ENCODE measurements at regions not wholly inside any gene's neighbourhood (a gene's known extent, or its start where the extent isn't known, plus 50 kb on each side); places are given as distances from the start of the nearest gene placed in this dataset.

DNA sequence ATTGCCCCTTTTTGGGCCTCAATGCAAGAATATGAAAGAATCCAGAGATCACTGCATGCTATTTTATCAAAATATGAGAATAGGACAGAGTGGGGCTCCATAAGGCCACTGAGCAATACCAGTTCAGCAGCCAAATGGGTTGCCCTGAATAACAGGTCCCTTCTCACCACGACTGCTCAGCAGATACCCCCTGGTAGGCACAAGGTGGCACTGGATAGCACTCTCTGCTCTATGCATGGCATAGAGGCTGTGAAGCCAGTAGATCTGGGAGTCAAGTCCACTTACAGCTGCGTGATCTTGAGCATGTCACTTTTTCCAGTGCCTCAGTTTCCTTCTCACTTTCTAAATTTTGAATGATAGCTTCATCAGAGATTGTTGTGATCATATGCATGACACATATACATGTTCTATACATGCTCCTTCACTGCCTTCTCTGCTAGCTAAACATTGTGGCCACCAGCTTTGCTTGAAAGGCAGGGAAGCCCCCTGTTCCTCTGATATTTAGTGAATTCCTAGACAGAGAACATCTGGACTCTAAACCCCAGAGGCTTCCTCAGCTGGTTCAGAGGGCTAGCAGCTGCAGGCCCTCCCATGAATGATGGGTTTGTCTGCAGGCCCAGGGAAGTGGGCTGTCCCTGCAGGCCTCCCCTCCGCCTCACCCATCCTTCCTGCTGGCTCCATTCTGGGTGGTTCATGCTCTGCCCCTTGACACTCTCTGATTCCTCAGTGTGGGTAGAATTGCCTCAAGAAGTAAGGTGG, 84.9 kb upstream of the ASIC2 start:
- no peak for DNase-seq (ENCODE audit: low spot score in 2 of 2, unreplicated experiment in 2 of 2)
- no peaks in the 10 kb centered on the region for H3K36me3 Mint-ChIP-seq
- H3K4me3 Mint-ChIP-seq: no peak overlapping the region
- H3K27ac Mint-ChIP-seq: no peak overlapping the region
- no peaks in the 10 kb centered on the region for H3K9me3 Mint-ChIP-seq
- no peaks in the 10 kb centered on the region for H3K4me1 Mint-ChIP-seq
- no peaks in the 10 kb centered on the region for H3K27me3 Mint-ChIP-seq (ENCODE audit: low read depth)
- no peak for TF ChIP-seq CTCF (IDR thresholded peaks at IDR 0.05; ENCODE audit: unreplicated experiment)

DNA sequence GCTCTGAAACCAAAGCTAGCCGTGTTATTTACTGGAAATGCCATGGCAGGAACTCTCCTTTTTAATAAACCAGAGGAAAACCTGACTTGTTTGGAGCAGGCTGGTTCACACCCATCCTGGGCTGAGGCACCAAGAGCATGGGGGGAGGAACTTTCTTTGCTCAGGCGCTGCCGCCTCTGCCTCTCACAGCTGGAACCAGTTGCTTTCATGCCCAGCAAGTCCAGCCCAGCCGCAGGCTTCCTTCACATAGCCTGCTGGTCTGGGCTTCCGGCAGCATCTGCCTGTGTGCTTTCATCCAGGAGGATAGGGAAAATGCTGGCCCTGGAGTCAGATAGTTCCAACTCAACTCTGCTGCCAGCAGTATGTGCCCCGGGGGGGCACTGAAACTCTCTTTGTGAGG, 88.1 kb upstream of the ASIC2 start:
- Mint-ChIP-seq H3K36me3 (no peaks in the 10 kb centered on the region), H3K27ac (no peak overlapping the region)

GRCh38 chr17:33383488-33384023, 90.5 kb upstream of the ASIC2 start:
- DNase-seq (ENCODE audit: low spot score in 2 of 2, unreplicated experiment in 2 of 2): no peak
- Mint-ChIP-seq H3K4me3 (no peak overlapping the region), H3K27ac (no peak overlapping the region), H3K27me3 (ENCODE audit: low read depth) (no peaks in the 10 kb centered on the region), H3K9me3 (no peaks in the 10 kb centered on the region), H3K36me3 (no peaks in the 10 kb centered on the region), H3K4me1 (peaks cover 15% of the 10 kb centered on the region)
- TF ChIP-seq CTCF (IDR thresholded peaks at IDR 0.05; ENCODE audit: unreplicated experiment): no peak

More for the DNA sequence above, 88.1 kb upstream of the ASIC2 start:
- H3K4me1 Mint-ChIP-seq: peaks cover 5% of the 10 kb centered on the region
- TF ChIP-seq CTCF (IDR thresholded peaks at IDR 0.05; ENCODE audit: unreplicated experiment): no peak
- H3K9me3 Mint-ChIP-seq: no peaks in the 10 kb centered on the region
- no peak overlapping the region for H3K4me3 Mint-ChIP-seq
- no peak for DNase-seq (ENCODE audit: low spot score in 2 of 2, unreplicated experiment in 2 of 2)
- H3K27me3 Mint-ChIP-seq (ENCODE audit: low read depth): no peaks in the 10 kb centered on the region

- Mint-ChIP-seq H3K9me3 (no peaks in the 10 kb centered on the region), H3K27me3 (ENCODE audit: low read depth) (no peaks in the 10 kb centered on the region), H3K27ac (no peak overlapping the region), H3K36me3 (no peaks in the 10 kb centered on the region), H3K4me1 (peaks cover 25% of the 10 kb centered on the region), H3K4me3 (no peak overlapping the region)
- no peak for DNase-seq (ENCODE audit: low spot score in 2 of 2, unreplicated experiment in 2 of 2)
- no peak for TF ChIP-seq CTCF (IDR thresholded peaks at IDR 0.05; ENCODE audit: unreplicated experiment)
Observed at GRCh38 chr17:33385133-33385532, 92.0 kb upstream of the ASIC2 start.

DNA sequence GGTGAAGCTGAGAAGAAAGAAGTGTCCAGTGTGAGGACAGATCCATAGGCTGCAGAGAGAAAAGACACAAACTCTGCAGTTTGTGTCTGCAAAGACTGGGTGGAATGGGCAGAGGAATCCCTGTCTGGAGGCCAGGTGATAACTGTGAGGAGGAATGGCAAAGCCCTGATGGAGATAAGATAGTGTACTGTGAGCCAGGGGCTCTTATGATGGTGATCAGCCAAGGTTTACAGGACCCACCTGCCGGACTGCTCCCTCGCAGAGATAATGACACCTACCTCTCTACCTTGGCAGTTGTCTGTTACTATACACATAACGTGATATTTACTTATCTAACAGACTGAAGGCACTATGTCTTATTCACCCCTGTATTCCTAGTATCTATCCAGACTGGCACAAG, 92.6 kb upstream of the ASIC2 start:
- H3K4me1 Mint-ChIP-seq: peaks cover 31% of the 10 kb centered on the region
- no peaks in the 10 kb centered on the region for H3K36me3 Mint-ChIP-seq
- DNase-seq (ENCODE audit: low spot score in 2 of 2, unreplicated experiment in 2 of 2): no peak
- H3K27ac Mint-ChIP-seq: no peak overlapping the region
- no peaks in the 10 kb centered on the region for H3K9me3 Mint-ChIP-seq
- no peak overlapping the region for H3K4me3 Mint-ChIP-seq
- H3K27me3 Mint-ChIP-seq (ENCODE audit: low read depth): no peaks in the 10 kb centered on the region
- TF ChIP-seq CTCF (IDR thresholded peaks at IDR 0.05; ENCODE audit: unreplicated experiment): no peak

Measured in mesothelial cell of epicardium (in vitro differentiated cells).